Caco-2 (cell line): ENCODE measurements at regions not wholly inside any gene's neighbourhood (a gene's known extent, or its start where the extent isn't known, plus 50 kb on each side); places are given as distances from the start of the nearest gene placed in this dataset.

Source experiments
- BruUV-seq: library from RNA; stranded (reverse); fragments of 400-500 nt; replicated peaks from 2 replicates; lab custom pipeline; 2021; lab: Mats Ljungman, UMichigan
- CTCF ChIA-PET: fragments of 300-600 bp; sonication (Branson Sonifier 250); formaldehyde crosslinking; loops from one replicate; lab custom pipeline; 2022; ENCODE audit warnings: antibody characterized with exemption; lab: Charles Lee
- POLR2A ChIA-PET: fragments of 300-600 bp; sonication (Branson Sonifier 250); formaldehyde crosslinking; loops from one replicate; lab custom pipeline; 2022; ENCODE audit warnings: antibody characterized with exemption; lab: Charles Lee
- DNase-seq, 2 experiments: peaks; one replicate each; pipeline versions ENCODE4 v3.0.0 to v3.0.0-alpha.2; 2020 to 2022
- H3K27me3 ChIP-seq: replicated peaks from 2 replicates; pipeline ENCODE4 v1.6.0; 2011; ENCODE audit warnings: low read length; ENCODE audit not compliant: control insufficient read depth, insufficient read depth
- H3K36me3 ChIP-seq: 2 replicates; pipeline ENCODE4 v1.5.1; 2011; ENCODE audit warnings: low read length; ENCODE audit not compliant: control insufficient read depth, insufficient read depth
- H3K4me1 ChIP-seq: fragments of 250-450 bp; sonication (Bioruptor Pico); 2 replicates; pipeline ENCODE4 v1.5.1; 2020; ENCODE audit warnings: mild to moderate bottlenecking
- H3K4me3 ChIP-seq: 2 replicates; pipeline ENCODE4 v1.5.1; 2011; ENCODE audit warnings: low read depth, mild to moderate bottlenecking, control low read depth, low read length
- H3K9me3 ChIP-seq: fragments of 250-450 bp; sonication (Bioruptor Pico); 2 replicates; pipeline ENCODE4 v1.5.1; 2020; ENCODE audit warnings: mild to moderate bottlenecking, moderate library complexity
- H3K27ac Mint-ChIP-seq: one replicate; pipeline ENCODE4 v1.8.0; 2022; ENCODE audit warnings: mixed read lengths; ENCODE audit not compliant: unreplicated experiment
- H3K27me3 Mint-ChIP-seq: one replicate; pipeline ENCODE4 v1.8.0; 2022; ENCODE audit warnings: mixed read lengths; ENCODE audit not compliant: insufficient read depth, unreplicated experiment
- H3K36me3 Mint-ChIP-seq: one replicate; pipeline ENCODE4 v1.8.0; 2022; ENCODE audit warnings: mild to moderate bottlenecking, mixed read lengths; ENCODE audit not compliant: insufficient read depth, unreplicated experiment
- H3K4me1 Mint-ChIP-seq: one replicate; pipeline ENCODE4 v1.8.0; 2022; ENCODE audit warnings: low read depth, mixed read lengths; ENCODE audit not compliant: unreplicated experiment
- H3K4me3 Mint-ChIP-seq: one replicate; pipeline ENCODE4 v1.8.0; 2022; ENCODE audit warnings: mild to moderate bottlenecking, moderate library complexity, mixed read lengths; ENCODE audit not compliant: unreplicated experiment
- H3K9me3 Mint-ChIP-seq: one replicate; pipeline ENCODE4 v1.8.0; 2022; ENCODE audit warnings: mixed read lengths; ENCODE audit not compliant: unreplicated experiment
- CTCF ChIP-seq, 2 experiments: fragments of 200-600 bp in 1 of 2; IDR thresholded peaks; 1 replicate in 1 of 2; 2 replicates in 1 of 2; pipeline versions ENCODE4 v1.5.1 to v1.8.0; 2011 to 2022; ENCODE audit warnings: antibody characterized with exemption in 1 of 2, control low read depth in 1 of 2, inconsistent platforms in 1 of 2, low read depth in 1 of 2, low read length in 1 of 2, mild to moderate bottlenecking in 1 of 2, moderate library complexity in 1 of 2; ENCODE audit not compliant: insufficient read depth in 1 of 2, severe bottlenecking in 1 of 2, unreplicated experiment in 1 of 2
- intact Hi-C: fragments of 100-400 bp; cut with micrococcal nuclease; formaldehyde crosslinking; loops from one replicate; pipeline ENCODE4 v1.10.0; 2022; ENCODE audit not compliant: unreplicated experiment

GRCh38 chr16:54436346-54436745 is 149.8 kb upstream of the IRX3 start:
- H3K36me3 ChIP-seq = no peaks in the 10 kb centered on the region
- H3K4me1 ChIP-seq = no peaks in the 10 kb centered on the region
- Mint-ChIP-seq H3K9me3 (peaks cover 9% of the 10 kb centered on the region), H3K27me3 (peaks cover 2% of the 10 kb centered on the region), H3K4me1 (no peaks in the 10 kb centered on the region), H3K27ac (no peak overlapping the region), H3K36me3 (no peaks in the 10 kb centered on the region), H3K4me3 (no peak overlapping the region)
- no peaks in the 10 kb centered on the region for H3K27me3 ChIP-seq
- ChIA-PET CTCF (no interaction called here), POLR2A (no interaction called here)
- no TSS peak for BruUV-seq
- intact Hi-C loops = no loop called here
- H3K4me3 ChIP-seq = no peak overlapping the region
- DNase-seq = no peak
- peaks cover 11% of the 10 kb centered on the region; the same call in 1 of the 2 replicates for H3K9me3 ChIP-seq
- no peak for TF ChIP-seq CTCF (IDR thresholded peaks at IDR 0.05; ENCODE audit: insufficient read depth in 1 of 2, low read depth in 1 of 2, low read length in 1 of 2, severe bottlenecking in 1 of 2, unreplicated experiment in 1 of 2)

GRCh38 chr16:54434859-54435258 is 148.3 kb upstream of the IRX3 start:
- Mint-ChIP-seq H3K4me1 (peaks cover 14% of the 10 kb centered on the region), H3K36me3 (no peaks in the 10 kb centered on the region), H3K27ac (no peak overlapping the region), H3K27me3 (peaks cover 2% of the 10 kb centered on the region), H3K9me3 (peaks cover 18% of the 10 kb centered on the region), H3K4me3 (no peak overlapping the region)
- Histone ChIP-seq H3K4me3 (no peak overlapping the region), H3K4me1 (no peaks in the 10 kb centered on the region; the same call in 1 of the 2 replicates), H3K27me3 (no peaks in the 10 kb centered on the region), H3K9me3 (peaks cover 14% of the 10 kb centered on the region), H3K36me3 (no peaks in the 10 kb centered on the region)
- intact Hi-C loops = no loop called here
- CTCF ChIA-PET = no interaction called here
- no TSS peak for BruUV-seq
- DNase-seq = no peak
- no peak for TF ChIP-seq CTCF (IDR thresholded peaks at IDR 0.05; ENCODE audit: insufficient read depth in 1 of 2, low read depth in 1 of 2, low read length in 1 of 2, severe bottlenecking in 1 of 2, unreplicated experiment in 1 of 2)
- POLR2A ChIA-PET = no interaction called here

- no peak for DNase-seq
- H3K4me1 Mint-ChIP-seq = peaks cover 15% of the 10 kb centered on the region
- intact Hi-C loops = no loop called here
- Histone ChIP-seq H3K9me3 (peaks cover 13% of the 10 kb centered on the region), H3K4me1 (no peaks in the 10 kb centered on the region; the same call in 1 of the 2 replicates), H3K27me3 (no peaks in the 10 kb centered on the region), H3K36me3 (no peaks in the 10 kb centered on the region), H3K4me3 (no peak overlapping the region)
- H3K36me3 Mint-ChIP-seq = no peaks in the 10 kb centered on the region
- H3K9me3 Mint-ChIP-seq = peaks cover 30% of the 10 kb centered on the region
- ChIA-PET CTCF (no interaction called here), POLR2A (no interaction called here)
- no TSS peak for BruUV-seq
- no peak overlapping the region for H3K27ac Mint-ChIP-seq
- H3K27me3 Mint-ChIP-seq = no peaks in the 10 kb centered on the region
- no peak for TF ChIP-seq CTCF (IDR thresholded peaks at IDR 0.05; ENCODE audit: insufficient read depth in 1 of 2, low read depth in 1 of 2, low read length in 1 of 2, severe bottlenecking in 1 of 2, unreplicated experiment in 1 of 2)
- H3K4me3 Mint-ChIP-seq = no peak overlapping the region
Measured at GRCh38 chr16:54432897-54433229, 146.3 kb upstream of the IRX3 start.
